ENCODE measurements at regions not wholly inside any gene's neighbourhood (a gene's known extent, or its start where the extent isn't known, plus 50 kb on each side); places are given as distances from the start of the nearest gene placed in this dataset.

DNA sequence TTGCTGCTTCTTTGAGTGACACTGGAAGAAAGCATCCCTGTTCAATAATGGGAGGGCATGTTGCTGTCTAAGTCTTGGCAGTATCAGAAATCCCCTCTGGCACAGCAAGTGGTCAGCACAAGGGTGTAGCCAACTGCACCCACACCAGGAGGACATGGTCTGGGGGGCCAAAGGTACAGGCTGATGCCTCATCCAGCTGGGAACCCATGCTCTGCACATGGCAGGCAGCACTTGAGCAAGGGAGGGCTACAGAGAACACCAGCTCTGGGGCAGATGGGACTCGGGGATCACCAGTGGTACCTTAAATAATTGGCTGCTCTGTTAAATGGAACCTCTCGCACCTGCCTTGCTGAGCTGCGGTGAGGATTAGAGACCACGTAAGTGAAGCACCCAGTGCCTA, 265.2 kb downstream of the SYK start:
- DNase-seq (ENCODE audit: low read depth in 2 of 2) = no peak

DNA sequence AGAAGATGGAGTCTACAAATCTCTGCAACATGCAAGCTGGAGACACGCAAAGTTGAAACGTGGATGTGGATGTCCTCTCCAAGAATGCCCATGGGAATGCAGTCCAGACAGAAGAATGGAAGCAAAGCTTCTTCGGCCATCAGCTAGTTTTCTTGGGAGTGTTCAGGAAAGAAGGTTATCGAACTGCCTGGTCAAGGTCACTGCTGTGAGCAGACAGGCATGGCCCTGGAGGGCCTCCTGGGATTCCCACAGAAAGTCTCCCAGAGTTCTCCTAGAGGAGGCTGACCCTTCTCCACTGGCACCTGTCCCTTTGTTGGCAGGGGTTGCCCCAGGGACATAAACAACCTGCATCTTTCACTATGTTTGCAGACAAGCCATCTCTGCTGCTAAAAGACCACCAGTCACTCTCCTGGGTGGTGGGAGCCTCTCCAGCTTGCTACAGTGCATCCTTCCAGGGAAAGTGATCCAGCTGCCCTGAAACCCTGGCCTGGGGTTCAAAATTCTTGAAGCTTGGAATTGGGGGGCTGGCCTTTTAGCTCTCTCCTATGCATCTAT, 265.8 kb downstream of the SYK start:
- no peak for DNase-seq (ENCODE audit: low read depth in 2 of 2)

DNA sequence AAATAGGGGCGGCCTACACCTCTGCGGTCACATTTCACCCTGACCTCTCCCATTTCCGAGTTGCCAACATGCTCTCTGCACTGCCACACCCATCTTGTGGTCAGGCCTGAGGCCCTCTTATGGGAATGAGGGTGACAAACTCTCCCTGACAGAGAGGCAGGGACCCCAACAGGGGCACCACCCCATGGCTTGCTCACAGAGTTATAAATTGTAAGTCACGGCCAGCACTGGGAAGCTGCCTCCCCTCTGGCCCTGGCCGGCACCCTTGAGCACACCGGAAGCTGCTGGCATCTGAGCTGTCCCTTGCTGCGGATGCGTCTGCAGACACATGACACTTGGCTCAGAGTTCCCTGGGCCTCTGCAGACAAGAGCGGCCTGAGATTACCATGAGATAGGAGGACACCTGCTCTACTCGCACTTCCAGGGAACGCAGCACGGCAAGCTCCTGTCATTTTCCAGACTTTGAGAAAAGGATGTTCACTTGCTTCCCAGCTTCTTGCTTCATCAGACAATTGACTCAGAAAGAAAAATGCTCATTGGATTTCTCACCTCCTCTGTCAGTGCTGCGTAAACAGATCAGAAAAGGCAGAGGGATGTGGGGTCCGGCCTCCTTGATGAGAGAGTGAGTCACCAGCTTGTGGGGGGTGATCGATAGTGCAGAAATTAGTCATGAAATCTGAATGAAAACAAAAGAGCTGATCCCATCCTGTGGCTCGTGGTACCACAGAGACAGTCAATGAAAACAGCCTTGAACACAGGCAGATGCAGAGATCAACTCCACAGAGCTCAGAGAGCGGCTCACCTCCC, 269.8 kb downstream of the SYK start:
- DNase-seq (ENCODE audit: low read depth in 2 of 2) = peak in 1 of 2 donors; percentile 17

DNA sequence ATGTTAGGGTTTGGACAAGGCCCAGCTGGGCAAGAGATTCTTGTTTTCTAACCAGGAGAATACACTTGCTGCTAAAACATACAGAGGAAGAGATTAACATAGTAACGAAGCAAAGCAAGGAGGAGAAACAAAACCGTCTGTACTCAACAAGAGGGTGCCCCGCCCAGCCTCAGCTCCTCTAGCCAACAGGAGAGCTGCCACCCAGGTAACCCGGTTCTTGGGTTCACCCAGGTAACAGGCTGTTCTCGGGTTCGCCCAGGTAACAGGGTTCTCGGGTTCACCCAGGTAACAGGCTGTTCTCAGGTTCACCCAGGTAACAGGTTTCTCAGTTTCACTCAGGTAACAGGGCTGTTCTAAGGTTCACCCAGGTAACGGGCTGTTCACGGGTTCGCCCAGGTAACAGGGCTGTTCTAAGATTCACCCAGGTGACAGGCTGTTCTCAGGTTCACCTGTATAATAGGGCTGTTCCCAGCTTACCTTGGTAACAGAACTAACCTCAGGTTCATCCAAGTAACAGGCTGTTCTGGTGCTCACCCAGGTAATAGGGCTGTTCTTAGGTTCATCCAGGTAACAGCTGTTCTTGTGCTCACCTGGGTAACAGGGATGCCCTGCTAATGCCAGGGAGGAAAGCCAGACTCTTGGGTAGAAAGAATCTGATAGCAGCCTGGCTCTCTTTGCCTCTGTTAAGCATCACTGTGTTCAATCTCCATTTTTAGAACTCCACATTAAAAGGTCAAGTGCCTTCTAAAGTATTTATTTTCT, 271.6 kb downstream of the SYK start:
- no peak for DNase-seq (ENCODE audit: low read depth in 2 of 2)

DNA sequence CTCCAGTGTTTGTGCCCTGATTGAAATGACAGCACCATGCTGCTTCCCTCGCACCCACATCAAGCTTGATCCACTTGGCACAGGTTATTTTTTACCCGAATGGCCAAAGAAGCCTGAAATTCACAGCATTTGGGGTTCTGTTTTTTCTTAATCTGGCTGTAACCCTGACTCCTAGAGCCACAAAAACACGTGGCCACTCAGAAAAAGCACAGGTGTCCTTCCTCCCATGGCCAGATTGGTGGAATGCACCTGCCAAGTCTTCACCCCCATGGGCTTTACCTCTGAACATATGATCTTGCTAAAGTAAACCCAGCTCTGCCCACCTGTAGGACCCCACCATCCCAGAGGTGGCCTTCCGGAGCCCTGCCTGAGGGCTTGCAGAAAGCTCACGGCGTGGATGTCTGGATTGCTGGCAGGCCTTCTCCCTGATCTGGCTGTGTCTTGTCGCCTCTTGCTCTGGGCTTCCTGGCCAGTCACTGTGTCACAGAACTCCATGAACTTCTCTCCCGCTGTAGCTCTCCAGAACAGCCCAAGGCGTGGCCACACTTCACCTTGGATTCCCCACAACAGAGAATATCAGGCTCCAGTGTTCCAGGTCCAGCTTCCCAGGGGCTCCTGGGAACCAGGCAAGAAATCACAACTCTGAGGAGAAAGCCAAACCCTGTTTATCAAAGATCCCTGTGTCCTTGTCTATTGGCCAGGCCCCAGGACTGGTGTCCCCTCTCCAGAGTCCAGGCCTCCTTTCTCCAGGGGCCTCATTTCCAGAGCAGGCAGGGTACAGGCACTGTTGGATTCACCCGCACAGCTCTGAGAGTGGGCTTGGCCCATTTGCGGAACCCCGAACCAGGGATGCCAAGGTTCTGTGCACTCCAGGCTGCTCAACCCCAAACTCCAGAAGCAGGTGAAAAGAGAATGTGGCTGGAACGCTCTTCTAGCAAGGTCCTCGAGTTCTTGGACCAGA, 272.5 kb downstream of the SYK start:
- DNase-seq (ENCODE audit: low read depth in 2 of 2) = no peak

- DNase-seq (ENCODE audit: low read depth in 2 of 2) = no peak
Measured at GRCh38 chr9:91074866-91075265, 273.2 kb downstream of the SYK start.

- DNase-seq (ENCODE audit: low read depth in 2 of 2) = no peak
Measured at GRCh38 chr9:91075279-91075678, 273.7 kb downstream of the SYK start.

GRCh38 chr9:91077624-91078368, 276.2 kb downstream of the SYK start:
- no peak for DNase-seq (ENCODE audit: low read depth in 2 of 2)

GRCh38 chr9:91078369-91078695, 276.7 kb downstream of the SYK start:
- no peak for DNase-seq (ENCODE audit: low read depth in 2 of 2)

DNA sequence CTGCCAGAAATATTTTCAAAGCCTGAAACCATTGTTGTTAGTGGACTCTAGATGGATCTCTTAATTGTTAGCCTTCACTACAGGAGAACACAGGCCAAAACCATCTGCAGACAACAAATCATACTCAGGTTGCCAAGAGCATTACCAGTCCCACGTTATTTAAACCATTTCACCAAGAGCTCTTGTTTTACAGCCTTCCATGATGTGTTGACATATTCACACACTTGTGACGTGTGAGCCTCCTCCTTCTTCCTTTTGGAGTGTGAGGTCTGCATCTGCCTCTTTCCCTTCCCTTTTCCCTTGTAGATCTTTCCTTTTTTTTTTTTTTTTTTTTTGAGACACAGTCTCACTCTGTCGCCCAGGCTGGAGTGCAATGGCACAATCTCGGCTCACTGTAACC, 279.0 kb downstream of the AUH start:
- no peak for DNase-seq (ENCODE audit: low read depth in 2 of 2)

- no peak for DNase-seq (ENCODE audit: low read depth in 2 of 2)
Measured at GRCh38 chr9:91084896-91085516, 276.7 kb downstream of the AUH start.

DNA sequence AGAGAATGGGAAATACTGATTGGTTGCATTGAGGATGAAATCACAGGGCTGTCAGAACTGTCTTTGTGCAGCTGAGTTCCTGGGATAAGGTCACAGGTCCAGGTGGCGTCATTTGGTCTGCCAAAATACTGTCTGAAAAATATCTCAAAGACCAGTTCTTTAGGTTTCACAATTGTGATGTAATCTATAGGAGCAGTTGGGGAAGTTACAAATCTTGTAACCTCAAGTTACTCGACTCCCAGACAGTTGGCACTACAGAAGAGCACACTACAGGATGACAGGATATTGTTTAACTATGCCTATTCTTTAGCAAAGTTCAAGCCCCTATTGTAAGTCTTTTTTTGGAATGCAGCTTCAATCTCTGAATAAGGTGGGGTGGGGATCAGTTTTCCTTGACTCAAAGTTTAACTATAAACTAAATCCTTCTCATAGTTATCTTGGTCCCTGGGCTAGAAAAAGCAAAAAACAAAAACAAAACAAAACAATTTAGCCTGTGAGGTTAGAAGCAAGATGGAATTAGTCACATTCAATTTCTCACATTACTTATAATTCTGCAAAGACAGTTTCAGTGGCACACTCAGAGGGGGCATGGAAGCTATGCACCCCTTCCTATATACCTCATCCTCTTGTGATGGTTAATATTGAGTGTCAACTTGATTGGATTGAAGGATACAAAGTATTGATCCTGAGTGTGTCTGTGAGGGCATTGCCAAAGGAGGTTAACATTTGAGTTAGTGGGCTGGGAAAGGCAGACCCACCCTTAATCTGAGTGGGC, 276.0 kb downstream of the AUH start:
- DNase-seq (ENCODE audit: low read depth in 2 of 2) = no peak

GRCh38 chr9:91086657-91087461, 274.9 kb downstream of the AUH start:
- DNase-seq (ENCODE audit: low read depth in 2 of 2) = no peak

- no peak for DNase-seq (ENCODE audit: low read depth in 2 of 2)
Measured at GRCh38 chr9:91087462-91087759, 274.3 kb downstream of the AUH start.

GRCh38 chr9:91089405-91090129, 272.2 kb downstream of the AUH start:
- peak in 1 of 2 donors; percentile 17 for DNase-seq (ENCODE audit: low read depth in 2 of 2)

DNA sequence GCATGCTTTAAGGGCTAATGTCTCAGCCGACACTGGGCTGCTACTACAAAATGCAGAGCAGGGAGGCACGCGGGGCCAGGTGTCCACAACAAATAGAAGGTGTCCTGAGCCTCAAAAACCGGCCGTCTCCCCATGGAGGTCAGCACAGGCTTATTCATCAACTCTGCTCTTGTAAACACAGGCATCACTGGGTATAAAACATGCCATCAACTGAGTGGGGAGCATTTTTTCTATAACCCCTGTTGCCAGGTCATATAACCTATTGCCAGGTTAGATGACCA, 271.6 kb downstream of the AUH start:
- DNase-seq (ENCODE audit: low read depth in 2 of 2) = no peak

- no peak for DNase-seq (ENCODE audit: low read depth in 2 of 2)
Measured at GRCh38 chr9:91092214-91092613, 269.5 kb downstream of the AUH start.

GRCh38 chr9:91094324-91095088, 267.2 kb downstream of the AUH start:
- no peak for DNase-seq (ENCODE audit: low read depth in 2 of 2)

All from stimulated activated CD8-positive, alpha-beta memory T cell treated with anti-CD3 and anti-CD28 coated beads, Interleukin-7, amount 100 ng/mL, for 4 hours (primary cell).